VCaP (cell line): ENCODE measurements at regions not wholly inside any gene's neighbourhood (a gene's known extent, or its start where the extent isn't known, plus 50 kb on each side); places are given as distances from the start of the nearest gene placed in this dataset.

Experiments
- H3K27ac ChIP-seq: fragments of 450-650 bp; 2 replicates; pipeline ENCODE4 v1.5.1; 2017
- CTCF ChIP-seq: fragments of 450-650 bp; conservative IDR thresholded peaks from 2 replicates; pipeline ENCODE4 v1.5.1; 2017; ENCODE audit warnings: mild to moderate bottlenecking, moderate library complexity

- no peak for TF ChIP-seq CTCF
- H3K27ac ChIP-seq: no peak overlapping the region
These were observed 421.0 kb downstream of the ADAM29 start for GRCh38 chr4:175339100-175339707.

GRCh38 chr4:175341203-175341755 is 423.1 kb downstream of the ADAM29 start:
- no peak overlapping the region for H3K27ac ChIP-seq
- TF ChIP-seq CTCF: no peak

GRCh38 chr4:175346376-175346775 is 428.2 kb downstream of the ADAM29 start:
- H3K27ac ChIP-seq: no peak overlapping the region
- no peak for TF ChIP-seq CTCF

GRCh38 chr4:175350246-175350645 is 432.1 kb downstream of the ADAM29 start:
- H3K27ac ChIP-seq: no peak overlapping the region
- no peak for TF ChIP-seq CTCF

- no peak for TF ChIP-seq CTCF
- H3K27ac ChIP-seq: no peak overlapping the region
These were observed 433.3 kb downstream of the ADAM29 start for GRCh38 chr4:175351473-175351872.

GRCh38 chr4:175369087-175369486 is 443.0 kb downstream of the GPM6A start:
- H3K27ac ChIP-seq: no peak overlapping the region
- no peak for TF ChIP-seq CTCF

GRCh38 chr4:175371091-175371490 is 441.0 kb downstream of the GPM6A start:
- no peak overlapping the region for H3K27ac ChIP-seq
- no peak for TF ChIP-seq CTCF
